SJSA1 (cell line): ENCODE measurements at regions not wholly inside any gene's neighbourhood (a gene's known extent, or its start where the extent isn't known, plus 50 kb on each side); places are given as distances from the start of the nearest gene placed in this dataset.
"Not testable (repeated sequence)": the region's sequence is repeated elsewhere in the genome, so short reads cannot be mapped to it uniquely, and the experiment has no call there.

Experiments
- DNase-seq, 2 experiments: peaks; one replicate each; pipeline ENCODE4 v3.0.0-alpha.2; 2015 to 2020; ENCODE audit warnings: low spot score in 2 of 2, low read depth in 1 of 2
- H3K27ac ChIP-seq: fragments of 250-450 bp; sonication (Bioruptor Pico); 2 replicates; pipeline ENCODE4 v1.5.1; 2020; ENCODE audit warnings: mild to moderate bottlenecking, moderate library complexity
- H3K27me3 ChIP-seq: fragments of 250-450 bp; sonication (Bioruptor Pico); replicated peaks from 2 replicates; pipeline ENCODE4 v1.5.1; 2020; ENCODE audit warnings: mild to moderate bottlenecking, moderate library complexity
- H3K36me3 ChIP-seq: fragments of 250-450 bp; sonication (Bioruptor Pico); 2 replicates; pipeline ENCODE4 v1.5.1; 2020; ENCODE audit warnings: mild to moderate bottlenecking
- H3K4me1 ChIP-seq: fragments of 250-450 bp; sonication (Bioruptor Pico); replicated peaks from 2 replicates; pipeline ENCODE4 v1.6.1; 2021; ENCODE audit warnings: mild to moderate bottlenecking
- H3K4me3 ChIP-seq: fragments of 250-450 bp; sonication (Bioruptor Pico); 2 replicates; pipeline ENCODE4 v1.5.1; 2020; ENCODE audit warnings: mild to moderate bottlenecking
- H3K9me3 ChIP-seq: fragments of 250-450 bp; sonication (Bioruptor Pico); replicated peaks from 2 replicates; pipeline ENCODE4 v1.5.1; 2020; ENCODE audit warnings: mild to moderate bottlenecking

GRCh38 chr7:125336326-125336725, 406.7 kb upstream of the POT1 start:
- Histone ChIP-seq H3K27me3 (no peaks in the 10 kb centered on the region), H3K9me3 (no peaks in the 10 kb centered on the region), H3K4me3 (no peak overlapping the region), H3K4me1 (no peaks in the 10 kb centered on the region), H3K36me3 (no peaks in the 10 kb centered on the region), H3K27ac (no peak overlapping the region)
- DNase-seq = no peak

GRCh38 chr7:125326666-125327255, 397.1 kb upstream of the POT1 start:
- no peak for DNase-seq
- no peak overlapping the region for H3K27ac ChIP-seq
- H3K4me3 ChIP-seq = no peak overlapping the region
- H3K27me3 ChIP-seq = no peaks in the 10 kb centered on the region
- H3K9me3 ChIP-seq = no peaks in the 10 kb centered on the region; the same call in 1 of the 2 replicates
- no peaks in the 10 kb centered on the region for H3K36me3 ChIP-seq
- H3K4me1 ChIP-seq = no peaks in the 10 kb centered on the region

- H3K9me3 ChIP-seq = no peaks in the 10 kb centered on the region
- H3K27me3 ChIP-seq = no peaks in the 10 kb centered on the region
- no peak overlapping the region for H3K27ac ChIP-seq
- H3K4me3 ChIP-seq = no peak overlapping the region
- no peaks in the 10 kb centered on the region for H3K4me1 ChIP-seq
- no peaks in the 10 kb centered on the region for H3K36me3 ChIP-seq
- no peak for DNase-seq
These were observed 386.8 kb upstream of the POT1 start for GRCh38 chr7:125316466-125316865.

GRCh38 chr7:125299003-125299765, 369.6 kb upstream of the POT1 start:
- no peaks in the 10 kb centered on the region for H3K9me3 ChIP-seq
- no peak overlapping the region for H3K4me3 ChIP-seq
- DNase-seq = no peak
- H3K4me1 ChIP-seq = no peaks in the 10 kb centered on the region
- no peaks in the 10 kb centered on the region for H3K36me3 ChIP-seq
- no peak overlapping the region for H3K27ac ChIP-seq
- no peaks in the 10 kb centered on the region for H3K27me3 ChIP-seq

GRCh38 chr7:125279961-125280360, 350.3 kb upstream of the POT1 start:
- Histone ChIP-seq H3K27me3 (no peaks in the 10 kb centered on the region), H3K36me3 (no peaks in the 10 kb centered on the region), H3K9me3 (no peaks in the 10 kb centered on the region), H3K4me3 (no peak overlapping the region), H3K4me1 (no peaks in the 10 kb centered on the region), H3K27ac (no peak overlapping the region)
- DNase-seq = no peak

GRCh38 chr7:125278318-125278717, 348.7 kb upstream of the POT1 start:
- no peak for DNase-seq
- H3K27me3 ChIP-seq = no peaks in the 10 kb centered on the region
- H3K4me3 ChIP-seq = no peak overlapping the region
- no peaks in the 10 kb centered on the region for H3K9me3 ChIP-seq
- no peaks in the 10 kb centered on the region for H3K36me3 ChIP-seq
- no peaks in the 10 kb centered on the region for H3K4me1 ChIP-seq
- H3K27ac ChIP-seq = no peak overlapping the region

GRCh38 chr7:125274742-125275141, 345.1 kb upstream of the POT1 start:
- not testable (repeated sequence) for H3K4me3 ChIP-seq, H3K27ac ChIP-seq, H3K27me3 ChIP-seq, H3K4me1 ChIP-seq, DNase-seq, H3K36me3 ChIP-seq, H3K9me3 ChIP-seq

GRCh38 chr7:125264174-125264856, 334.7 kb upstream of the POT1 start:
- H3K36me3 ChIP-seq, DNase-seq, H3K27me3 ChIP-seq, H3K27ac ChIP-seq, H3K4me1 ChIP-seq, H3K9me3 ChIP-seq, H3K4me3 ChIP-seq: not testable (repeated sequence)

GRCh38 chr7:125258876-125259417, 329.3 kb upstream of the POT1 start:
- not testable (repeated sequence) for H3K4me3 ChIP-seq, DNase-seq, H3K4me1 ChIP-seq, H3K36me3 ChIP-seq, H3K27me3 ChIP-seq, H3K27ac ChIP-seq, H3K9me3 ChIP-seq

GRCh38 chr7:125257617-125258016, 328.0 kb upstream of the POT1 start:
- Histone ChIP-seq H3K36me3 (no peaks in the 10 kb centered on the region), H3K4me3 (no peak overlapping the region)

GRCh38 chr7:125256446-125256845, 326.8 kb upstream of the POT1 start:
- no peaks in the 10 kb centered on the region for H3K36me3 ChIP-seq
- H3K4me3 ChIP-seq = no peak overlapping the region
- no peak overlapping the region for H3K27ac ChIP-seq
- DNase-seq = no peak
- H3K9me3 ChIP-seq = no peaks in the 10 kb centered on the region
- H3K27me3 ChIP-seq = no peaks in the 10 kb centered on the region
- H3K4me1 ChIP-seq = no peaks in the 10 kb centered on the region

More at GRCh38 chr7:125257617-125258016, 328.0 kb upstream of the POT1 start:
- DNase-seq = no peak
- Histone ChIP-seq H3K4me1 (no peaks in the 10 kb centered on the region), H3K27me3 (no peaks in the 10 kb centered on the region), H3K9me3 (no peaks in the 10 kb centered on the region), H3K27ac (no peak overlapping the region)

GRCh38 chr7:125255810-125256209, 326.2 kb upstream of the POT1 start:
- Histone ChIP-seq H3K4me3 (no peak overlapping the region), H3K36me3 (no peaks in the 10 kb centered on the region), H3K4me1 (no peaks in the 10 kb centered on the region), H3K9me3 (no peaks in the 10 kb centered on the region), H3K27ac (no peak overlapping the region), H3K27me3 (no peaks in the 10 kb centered on the region)
- DNase-seq = no peak

GRCh38 chr7:125254566-125254965, 324.9 kb upstream of the POT1 start:
- Histone ChIP-seq H3K9me3 (no peaks in the 10 kb centered on the region), H3K36me3 (no peaks in the 10 kb centered on the region), H3K4me3 (no peak overlapping the region), H3K27ac (no peak overlapping the region), H3K4me1 (no peaks in the 10 kb centered on the region), H3K27me3 (no peaks in the 10 kb centered on the region)
- no peak for DNase-seq
